Globus pallidus (tissue), 1 donor: ENCODE measurements at regions not wholly inside any gene's neighbourhood (a gene's known extent, or its start where the extent isn't known, plus 50 kb on each side); places are given as distances from the start of the nearest gene placed in this dataset.

Experiments
- DNase-seq: peaks from one replicate; pipeline ENCODE4 v3.0.0-alpha.2; 2015; ENCODE audit warnings: low spot score

GRCh38 chr9:26061948-26062575 is 383.8 kb upstream of the TUSC1 start:
- no peak for DNase-seq

DNA sequence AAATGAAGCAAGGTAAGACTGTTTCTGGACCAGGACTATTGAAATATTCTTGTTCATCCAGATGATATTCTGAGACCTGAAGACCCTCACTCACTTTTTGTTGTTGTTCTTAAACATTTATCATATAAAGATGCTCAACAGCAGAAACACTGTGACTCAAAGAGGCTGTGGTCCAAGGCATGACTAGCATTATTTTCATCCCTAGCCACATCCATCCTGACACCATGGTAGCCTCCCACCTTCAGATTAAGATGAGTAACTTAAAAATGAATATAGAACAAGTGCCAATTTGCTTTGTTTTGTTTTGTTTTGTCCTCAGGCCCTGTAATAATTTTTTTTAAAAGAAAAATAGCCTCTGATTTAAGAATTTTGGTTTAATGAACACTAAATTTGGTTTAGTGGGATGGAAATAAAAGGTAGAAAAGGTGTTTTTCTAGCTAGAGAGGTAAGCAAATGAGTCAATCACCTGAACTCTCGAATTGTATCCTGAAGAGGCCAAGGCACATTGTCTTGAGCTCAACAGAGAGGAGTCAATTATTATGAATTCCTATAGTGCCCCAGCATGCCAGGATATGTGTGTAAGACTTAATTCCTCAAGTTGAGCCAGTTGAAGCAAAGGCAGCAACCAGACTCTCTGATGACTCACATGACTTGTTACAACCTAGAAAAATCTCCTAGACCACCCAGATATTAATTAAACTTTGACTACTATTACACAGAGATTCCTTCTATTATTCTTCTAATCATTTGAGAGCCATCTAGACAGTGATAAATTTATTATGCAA is 380.1 kb upstream of the TUSC1 start:
- DNase-seq: no peak

- DNase-seq: no peak
Observed at GRCh38 chr9:26057050-26057449, 378.8 kb upstream of the TUSC1 start.

DNA sequence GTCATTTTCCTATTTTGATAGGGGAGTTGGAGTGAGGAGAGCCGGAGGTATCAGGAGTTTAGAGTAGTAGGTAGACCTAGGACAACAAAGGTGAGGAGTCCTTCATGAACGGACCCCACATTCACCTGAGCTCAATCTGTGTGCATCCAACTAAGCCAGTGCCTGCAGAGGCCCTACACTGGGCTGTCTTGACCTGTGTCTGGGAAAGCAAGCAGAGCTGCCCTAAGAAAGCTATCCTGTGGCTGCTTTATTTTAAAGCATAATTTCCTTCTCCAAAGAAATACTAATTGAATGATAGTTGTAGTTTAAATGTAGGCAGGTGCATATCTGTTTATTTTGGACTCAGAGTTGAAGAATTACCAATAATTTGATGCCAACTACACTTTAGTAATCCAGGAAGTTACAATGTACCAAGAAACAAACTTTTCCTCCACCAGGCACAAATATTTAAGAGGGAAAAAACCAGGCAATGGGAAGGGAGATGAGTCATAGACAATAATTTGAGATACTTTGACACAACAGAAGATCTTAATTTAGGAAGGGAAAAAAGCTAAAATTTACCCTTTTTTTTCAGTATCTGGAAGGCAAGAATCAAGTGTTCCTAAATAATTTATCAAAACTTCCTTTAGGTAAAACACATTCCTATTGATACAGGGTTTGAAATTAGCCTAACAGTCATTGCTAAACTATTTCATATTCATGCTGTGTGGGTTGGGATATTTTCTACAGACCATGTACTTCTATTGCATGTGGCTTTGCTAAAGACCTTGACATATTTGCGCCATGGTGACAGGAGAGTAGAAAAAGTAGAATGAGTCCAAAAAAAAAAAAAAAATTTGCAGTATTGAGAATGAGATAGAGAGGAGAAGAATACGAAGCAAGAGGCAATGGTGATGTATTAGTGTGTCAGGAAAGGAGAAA is 376.6 kb upstream of the TUSC1 start:
- no peak for DNase-seq

DNA sequence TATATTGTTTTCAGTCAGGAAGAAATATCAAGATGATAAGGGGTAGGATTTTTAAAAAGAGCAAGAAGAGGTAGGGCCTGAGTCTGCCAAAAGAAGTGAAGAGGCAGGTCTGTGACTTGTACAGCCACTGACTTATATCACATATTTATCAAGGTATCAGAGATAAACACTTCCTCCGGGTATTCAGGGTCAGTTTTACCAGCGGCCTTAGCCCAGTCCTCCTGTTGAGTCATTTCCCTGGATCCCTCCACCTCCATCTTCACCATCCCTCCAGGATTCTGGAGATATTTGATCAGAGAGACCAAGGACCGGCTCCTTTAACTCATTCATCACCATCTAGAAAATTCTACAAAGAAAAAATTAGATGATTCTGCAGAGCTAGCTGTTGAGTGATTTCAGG is 375.7 kb upstream of the TUSC1 start:
- no peak for DNase-seq

DNA sequence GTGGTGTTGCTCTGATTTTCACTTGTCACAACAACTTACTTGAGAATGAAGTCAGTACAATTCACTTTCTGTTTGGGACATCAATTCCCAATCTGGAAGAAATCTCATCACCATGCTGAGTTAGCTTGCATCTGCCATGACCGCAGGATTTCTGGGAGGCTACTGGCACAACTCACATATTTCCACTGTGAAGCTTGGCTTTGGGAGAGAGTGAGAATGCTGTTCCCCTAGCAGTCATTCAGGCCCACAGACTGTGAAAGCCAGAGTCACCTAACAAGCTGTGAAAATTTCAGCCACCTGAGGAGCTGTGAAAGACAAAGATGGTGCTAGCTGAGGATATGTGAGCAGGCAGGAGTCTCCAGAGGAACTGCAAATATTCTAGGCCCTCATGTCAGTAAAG is 365.2 kb upstream of the TUSC1 start:
- DNase-seq: no peak

- DNase-seq: no peak
Observed at GRCh38 chr9:26034786-26035185, 356.5 kb upstream of the TUSC1 start.

GRCh38 chr9:26033336-26033735 is 355.1 kb upstream of the TUSC1 start:
- DNase-seq: no peak

- DNase-seq: no peak
Observed at GRCh38 chr9:26026423-26027100, 348.3 kb upstream of the TUSC1 start.

DNA sequence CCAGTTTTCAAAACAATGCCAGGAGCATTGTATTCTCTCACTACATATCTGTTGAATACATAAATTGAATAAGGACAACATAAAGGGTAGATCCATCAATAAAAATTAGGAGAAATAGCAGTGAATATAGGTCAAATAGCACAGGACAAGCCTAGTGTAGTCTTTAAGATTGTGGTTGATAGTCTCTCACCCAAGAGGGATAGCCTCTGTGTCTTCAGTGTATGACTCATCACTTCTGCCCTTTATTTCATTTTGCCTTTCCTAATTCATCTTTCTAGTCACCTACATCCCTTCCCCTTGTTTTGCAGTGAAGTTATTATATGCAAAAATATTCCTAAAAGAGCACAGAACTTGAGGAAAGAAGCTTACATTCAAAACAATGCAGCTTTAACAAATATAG is 335.0 kb upstream of the TUSC1 start:
- no peak for DNase-seq

GRCh38 chr9:26012797-26013196 is 334.6 kb upstream of the TUSC1 start:
- DNase-seq: no peak

- DNase-seq: no peak
Observed at GRCh38 chr9:25994605-25995004, 316.4 kb upstream of the TUSC1 start.

DNA sequence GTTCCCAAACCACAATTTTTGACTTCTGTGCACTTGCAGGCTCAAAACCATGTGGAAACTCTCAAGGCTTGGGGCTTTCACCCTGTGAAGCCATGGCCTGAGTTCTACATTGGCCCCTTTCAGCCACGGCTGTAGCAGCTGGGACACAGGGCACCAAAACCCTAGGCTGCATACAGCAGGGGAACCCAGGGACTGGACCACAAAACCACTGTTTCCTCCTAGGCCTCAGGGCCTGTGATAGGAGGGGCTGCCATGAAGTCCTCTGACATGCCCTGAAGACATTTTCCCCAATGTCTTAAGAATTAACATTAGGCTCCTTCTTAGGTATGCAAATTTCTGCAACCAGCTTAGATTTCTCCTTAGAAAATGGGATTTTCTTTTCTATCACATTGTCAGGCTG is 312.1 kb upstream of the TUSC1 start:
- no peak for DNase-seq

- no peak for DNase-seq
Observed at GRCh38 chr9:25975667-25976066, 297.4 kb upstream of the TUSC1 start.

GRCh38 chr9:25964239-25964638 is 286.0 kb upstream of the TUSC1 start:
- DNase-seq: peak; percentile 20

DNA sequence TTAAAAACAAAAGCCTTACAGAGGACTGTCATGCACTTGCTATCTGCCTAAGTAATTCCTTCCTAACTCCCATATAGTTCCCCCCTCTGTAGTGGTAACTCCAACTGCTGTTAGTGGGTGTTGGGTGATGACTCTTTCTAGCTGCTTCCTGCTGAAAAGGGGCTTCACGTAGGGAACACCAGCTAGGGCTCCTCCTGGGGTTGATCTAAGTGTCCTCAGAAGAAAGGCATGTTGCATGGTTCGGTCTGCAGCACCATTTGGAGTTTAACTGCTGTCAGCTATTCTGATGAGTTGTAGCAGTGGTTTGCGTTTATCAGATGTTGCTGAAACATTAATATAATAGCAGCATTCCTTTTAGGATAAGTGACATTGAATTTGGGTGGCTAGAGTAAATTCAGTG is 281.9 kb upstream of the TUSC1 start:
- DNase-seq: no peak

DNA sequence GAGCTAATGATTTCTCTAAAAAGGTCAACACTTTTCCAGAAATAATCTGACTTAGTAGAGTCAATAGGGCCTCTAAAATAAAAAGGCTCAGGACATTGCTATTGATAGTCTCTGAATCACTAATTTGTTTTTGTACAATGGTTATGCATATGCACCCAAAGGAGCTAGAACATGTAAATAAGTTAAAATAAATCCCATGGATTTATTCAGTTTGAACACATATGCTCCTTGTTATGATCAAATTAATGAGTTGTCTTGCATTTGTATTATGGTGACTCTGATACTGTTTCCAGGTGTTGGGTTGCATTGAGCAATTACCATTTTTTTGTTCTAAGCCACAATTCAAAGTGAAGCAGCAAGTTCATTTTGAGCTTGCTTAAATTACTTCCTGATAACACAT is 276.0 kb upstream of the TUSC1 start:
- DNase-seq: no peak

DNA sequence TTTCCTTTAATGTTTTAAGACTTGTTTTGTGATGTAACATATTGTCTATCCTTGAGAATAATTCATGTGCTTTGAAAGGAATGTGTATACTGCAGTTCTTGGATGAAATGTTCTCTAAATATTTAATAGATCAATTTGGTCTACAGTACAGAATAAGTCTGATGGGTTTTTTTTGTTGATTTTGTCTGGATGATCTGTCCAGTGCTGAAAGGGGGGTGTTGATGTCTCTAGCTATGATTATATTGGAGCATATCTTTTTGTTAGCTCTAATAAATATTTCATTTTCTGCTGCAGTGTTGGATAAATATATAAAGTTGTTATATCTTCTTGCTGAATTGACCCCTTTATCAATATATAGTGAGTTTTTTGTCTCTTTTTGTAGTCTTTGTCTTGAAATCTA is 269.9 kb upstream of the TUSC1 start:
- no peak for DNase-seq

- no peak for DNase-seq
Observed at GRCh38 chr9:25939126-25939525, 260.9 kb upstream of the TUSC1 start.

- no peak for DNase-seq
Observed at GRCh38 chr9:25936031-25936430, 257.8 kb upstream of the TUSC1 start.

GRCh38 chr9:25935188-25935587 is 256.9 kb upstream of the TUSC1 start:
- no peak for DNase-seq

GRCh38 chr9:25918761-25919160 is 240.5 kb upstream of the TUSC1 start:
- DNase-seq: no peak
